ENCODE measurements at regions not wholly inside any gene's neighbourhood (a gene's known extent, or its start where the extent isn't known, plus 50 kb on each side); places are given as distances from the start of the nearest gene placed in this dataset.

GRCh38 chr7:45359250-45359649, 201.7 kb downstream of the RAMP3 start:
- TF ChIP-seq REST (IDR thresholded peaks at IDR 0.05; ENCODE audit: low read depth) (no peak), YY1 (IDR thresholded peaks at IDR 0.05; ENCODE audit: extremely low read depth, insufficient replicate concordance, low read depth, low read length) (no peak), POLR2A (IDR thresholded peaks at IDR 0.05; ENCODE audit: borderline replicate concordance, extremely low read depth, insufficient read depth, insufficient read length) (no peak), MAX (IDR thresholded peaks at IDR 0.05) (no peak), RAD21 (IDR thresholded peaks at IDR 0.05; ENCODE audit: low read depth) (no peak), CTCF (IDR thresholded peaks at IDR 0.05 in 2 of 3, conservative IDR thresholded peaks at IDR 0.05 in 1 of 3; ENCODE audit: borderline replicate concordance in 1 of 3, insufficient read depth in 1 of 3, low read depth in 2 of 3, low read length in 2 of 3) (no peak), ZNF274 (IDR thresholded peaks at IDR 0.05; ENCODE audit: low read depth, low read length) (no peak), EZH2 (IDR thresholded peaks at IDR 0.05) (no peak)

Measured in HCT116 (cell line).